Trophoblast cell (in vitro differentiated cells and primary cell): ENCODE measurements at regions not wholly inside any gene's neighbourhood (a gene's known extent, or its start where the extent isn't known, plus 50 kb on each side); places are given as distances from the start of the nearest gene placed in this dataset.
A peak's percentile ranks its signal among the peaks of the same experiment; 100 is the strongest.

Experiments used
- DNase-seq, 2 donors: peaks; one replicate each; pipeline ENCODE4 v3.0.0-alpha.2; 2016
- H2AFZ ChIP-seq: 2 replicates; pipeline ENCODE4 v1.6.1; 2013; ENCODE audit warnings: low read length, moderate library complexity, mild to moderate bottlenecking; ENCODE audit not compliant: insufficient read depth, poor library complexity
- H2AK5ac ChIP-seq: 2 replicates; pipeline ENCODE4 v1.6.1; 2013; ENCODE audit warnings: mild to moderate bottlenecking, low read length
- H2BK120ac ChIP-seq: 2 replicates; pipeline ENCODE4 v1.6.1; 2013; ENCODE audit warnings: low read length, mild to moderate bottlenecking, moderate library complexity; ENCODE audit not compliant: insufficient read depth, poor library complexity
- H2BK12ac ChIP-seq: 2 replicates; pipeline ENCODE4 v1.6.1; 2013; ENCODE audit warnings: mild to moderate bottlenecking, low read length, moderate library complexity
- H2BK5ac ChIP-seq: 2 replicates; pipeline ENCODE4 v1.6.1; 2013; ENCODE audit warnings: low read length, low read depth, moderate library complexity, mild to moderate bottlenecking; ENCODE audit not compliant: poor library complexity
- H3K14ac ChIP-seq: 2 replicates; pipeline ENCODE4 v1.6.1; 2013; ENCODE audit warnings: mild to moderate bottlenecking, low read length
- H3K18ac ChIP-seq: 2 replicates; pipeline ENCODE4 v1.6.1; 2013; ENCODE audit warnings: mild to moderate bottlenecking, low read length
- H3K23ac ChIP-seq: 2 replicates; pipeline ENCODE4 v1.6.1; 2013; ENCODE audit warnings: low read length
- H3K27ac ChIP-seq: 2 replicates; pipeline ENCODE4 v1.5.1; 2013; ENCODE audit warnings: low read depth, mild to moderate bottlenecking, inconsistent platforms, low read length, moderate library complexity
- H3K27me3 ChIP-seq: 2 replicates; pipeline ENCODE4 v1.6.1; 2013; ENCODE audit warnings: inconsistent platforms, mild to moderate bottlenecking, low read length, moderate library complexity; ENCODE audit not compliant: insufficient read depth
- H3K36me3 ChIP-seq, 2 experiments: 1 replicate in 1 of 2; 2 replicates in 1 of 2; pipeline ENCODE4 v1.6.1; 2013; ENCODE audit warnings: low read length in 2 of 2, mild to moderate bottlenecking in 2 of 2, moderate library complexity in 1 of 2; ENCODE audit not compliant: insufficient read depth in 2 of 2, control insufficient read depth in 1 of 2
- H3K4ac ChIP-seq: 2 replicates; pipeline ENCODE4 v1.6.1; 2013; ENCODE audit warnings: low read depth, mild to moderate bottlenecking, low read length, moderate library complexity
- H3K4me1 ChIP-seq, 2 experiments: 1 replicate in 1 of 2; 2 replicates in 1 of 2; pipeline ENCODE4 v1.6.1; 2013; ENCODE audit warnings: low read length in 2 of 2, mild to moderate bottlenecking in 2 of 2, moderate library complexity in 1 of 2; ENCODE audit not compliant: insufficient read depth in 2 of 2, control insufficient read depth in 1 of 2
- H3K4me2 ChIP-seq: 2 replicates; pipeline ENCODE4 v1.6.1; 2013; ENCODE audit warnings: inconsistent platforms, mild to moderate bottlenecking, low read length, moderate library complexity
- H3K4me3 ChIP-seq: 2 replicates; pipeline ENCODE4 v1.5.1; 2013; ENCODE audit warnings: mild to moderate bottlenecking, low read depth, low read length, inconsistent platforms
- H3K79me1 ChIP-seq: one replicate; pipeline ENCODE4 v1.6.1; 2013; ENCODE audit warnings: low read length
- H3K79me2 ChIP-seq: 2 replicates; pipeline ENCODE4 v1.6.1; 2013; ENCODE audit warnings: low read length, mild to moderate bottlenecking; ENCODE audit not compliant: control insufficient read depth, insufficient read depth, poor library complexity
- H3K9ac ChIP-seq: 2 replicates; pipeline ENCODE4 v1.6.1; 2013; ENCODE audit warnings: mild to moderate bottlenecking, low read length
- H3K9me3 ChIP-seq: 2 replicates; pipeline ENCODE4 v1.6.1; 2013; ENCODE audit warnings: low read depth, mild to moderate bottlenecking, control low read depth, inconsistent platforms, low read length; ENCODE audit not compliant: insufficient read depth
- H4K12ac ChIP-seq: 2 replicates; pipeline ENCODE4 v1.6.1; 2013; ENCODE audit warnings: low read depth, mild to moderate bottlenecking, low read length, moderate library complexity
- H4K8ac ChIP-seq: 2 replicates; pipeline ENCODE4 v1.6.1; 2013; ENCODE audit warnings: low read depth, mild to moderate bottlenecking, low read length, moderate library complexity
- H4K91ac ChIP-seq: one replicate; pipeline ENCODE4 v1.6.1; 2013; ENCODE audit warnings: low read depth, mild to moderate bottlenecking, low read length, moderate library complexity
- WGBS: extraction: QIAGEN DNeasy Blood & Tissue Kit; methylation state at CpG from one replicate; pipeline ENCODE4 v1.1.7; 2013; ENCODE audit warnings: missing lambda C conversion rate; ENCODE audit not compliant: insufficient read length, insufficient coverage; ENCODE audit errors: extremely low coverage; 5-methylcytosine and 5-hydroxymethylcytosine counted together

DNA sequence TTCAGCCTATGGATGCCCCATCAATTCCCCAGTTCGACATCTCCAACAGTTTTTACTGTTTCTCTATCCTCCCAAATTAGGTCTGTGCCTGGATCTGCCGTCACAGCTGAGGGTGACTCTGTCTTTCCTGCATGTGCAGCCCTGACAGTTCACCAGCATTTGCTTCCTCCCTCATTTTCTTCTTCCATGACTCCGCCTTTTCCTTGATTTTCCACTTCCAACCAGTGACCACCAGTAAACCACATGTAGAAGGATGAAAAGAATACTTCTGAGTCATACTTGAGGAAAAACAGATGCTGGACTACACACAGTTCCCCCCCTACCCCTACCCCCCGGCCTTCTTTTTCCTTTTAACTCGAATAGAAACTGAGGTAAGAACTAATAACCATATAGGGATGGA lies 311.8 kb upstream of the POM121L12 start:
- Histone ChIP-seq H4K91ac (no peak overlapping the region), H3K27ac (no peak overlapping the region), H2AK5ac (no peak overlapping the region), H2BK12ac (no peak overlapping the region), H4K8ac (no peak overlapping the region), H3K9ac (no peak overlapping the region), H3K18ac (no peak overlapping the region), H3K27me3 (no peaks in the 10 kb centered on the region), H3K14ac (no peak overlapping the region), H3K4me2 (no peak overlapping the region), H3K4ac (no peak overlapping the region), H3K36me3 (no peaks in the 10 kb centered on the region), H3K4me3 (no peak overlapping the region), H4K12ac (no peak overlapping the region), H3K79me2 (no peaks in the 10 kb centered on the region), H2BK120ac (no peak overlapping the region), H2AFZ (no peak overlapping the region), H3K4me1 (no peaks in the 10 kb centered on the region), H2BK5ac (no peak overlapping the region), H3K79me1 (no peaks in the 10 kb centered on the region), H3K23ac (no peak overlapping the region), H3K9me3 (no peaks in the 10 kb centered on the region)
- WGBS, result no CpG with 5 or more reads among the region's 5 CpGs
- no peak for DNase-seq

DNA sequence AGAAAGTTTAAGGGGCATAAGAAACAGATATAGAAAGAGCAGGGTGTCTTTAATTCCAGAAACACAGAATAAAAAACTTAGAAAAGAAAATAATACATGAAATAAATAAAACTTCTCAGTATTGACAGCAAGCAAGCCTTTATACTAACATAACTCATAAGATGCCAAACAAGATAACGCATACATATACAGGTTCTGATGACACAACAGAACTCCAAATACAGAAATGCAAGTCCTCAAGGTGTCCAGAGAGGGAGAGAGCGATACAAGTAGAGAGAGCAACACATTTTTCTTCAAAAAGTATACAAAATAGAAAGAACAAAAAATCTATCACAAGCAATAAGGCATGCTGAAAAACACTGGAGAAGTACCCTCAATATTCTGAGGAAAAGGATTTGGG lies 314.6 kb upstream of the POM121L12 start:
- Histone ChIP-seq H3K27me3 (no peaks in the 10 kb centered on the region), H3K4me3 (no peak overlapping the region), H2BK12ac (no peak overlapping the region), H3K4me2 (no peak overlapping the region), H4K12ac (no peak overlapping the region), H2BK120ac (no peak overlapping the region), H3K79me2 (no peaks in the 10 kb centered on the region), H3K9ac (no peak overlapping the region), H3K79me1 (peaks cover 1% of the 10 kb centered on the region), H3K27ac (no peak overlapping the region), H3K18ac (no peak overlapping the region), H3K36me3 (no peaks in the 10 kb centered on the region), H3K4ac (no peak overlapping the region), H2BK5ac (no peak overlapping the region), H2AFZ (no peak overlapping the region), H4K91ac (no peak overlapping the region), H4K8ac (no peak overlapping the region), H3K14ac (no peak overlapping the region), H3K9me3 (no peaks in the 10 kb centered on the region), H3K4me1 (peaks cover 0 to 1% of the 10 kb centered on the region in 2 experiments), H2AK5ac (no peak overlapping the region), H3K23ac (no peak overlapping the region)
- no CpG with 5 or more reads among the region's 2 CpGs for WGBS
- no peak for DNase-seq

DNA sequence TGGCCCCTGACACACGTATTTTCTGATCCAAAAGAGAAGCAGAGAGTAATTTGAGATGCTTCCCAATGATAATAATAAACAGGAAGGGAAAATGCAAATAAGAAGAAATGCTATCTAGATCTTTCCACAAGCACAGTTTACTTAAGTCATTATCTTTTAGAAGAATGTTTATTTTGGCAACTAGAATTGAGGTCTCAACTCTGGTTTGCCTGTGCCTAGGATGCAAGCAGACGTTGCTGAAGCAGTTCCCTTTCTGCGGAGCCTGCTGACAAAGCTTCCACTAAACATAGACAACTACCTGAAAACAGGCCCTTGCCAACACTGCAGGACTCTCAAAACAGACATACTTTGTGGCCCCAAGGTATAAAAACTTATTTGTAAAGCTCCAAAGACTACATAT lies 315.8 kb upstream of the POM121L12 start:
- Histone ChIP-seq H3K23ac (no peak overlapping the region), H4K8ac (no peak overlapping the region), H3K18ac (no peak overlapping the region), H3K27me3 (no peaks in the 10 kb centered on the region), H3K36me3 (no peaks in the 10 kb centered on the region), H3K4me1 (peaks cover 0 to 5% of the 10 kb centered on the region in 2 experiments), H2AK5ac (no peak overlapping the region), H2BK12ac (no peak overlapping the region), H3K4me2 (no peak overlapping the region), H3K4ac (no peak overlapping the region), H4K91ac (no peak overlapping the region), H2BK5ac (no peak overlapping the region), H2AFZ (no peak overlapping the region), H3K9me3 (peaks cover 3% of the 10 kb centered on the region), H2BK120ac (no peak overlapping the region), H4K12ac (no peak overlapping the region), H3K14ac (no peak overlapping the region), H3K9ac (no peak overlapping the region), H3K27ac (no peak overlapping the region), H3K79me1 (peaks cover 4% of the 10 kb centered on the region), H3K79me2 (no peaks in the 10 kb centered on the region), H3K4me3 (no peak overlapping the region)
- DNase-seq, result no peak
- no CpG with 5 or more reads among the region's 3 CpGs for WGBS

DNA sequence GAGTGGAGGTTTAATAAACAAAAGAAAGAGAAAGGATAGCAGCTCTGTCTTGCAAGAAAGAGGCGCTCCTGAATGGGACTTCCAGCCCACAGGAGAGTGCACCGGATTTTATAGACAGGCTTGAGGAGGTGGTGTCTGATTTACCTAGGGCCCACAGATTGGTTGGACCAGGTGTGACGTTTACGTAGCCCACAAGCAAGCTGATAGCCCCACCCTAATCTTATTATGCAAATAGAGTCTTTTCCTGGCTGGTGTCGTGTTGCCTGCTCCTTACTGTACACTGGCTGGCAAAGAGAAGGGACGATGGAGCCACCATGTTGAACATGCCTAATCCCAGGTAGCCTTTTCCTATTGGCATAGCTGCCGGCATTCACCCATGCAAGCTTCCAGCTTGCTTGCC lies 319.7 kb upstream of the POM121L12 start:
- peaks cover 9% of the 10 kb centered on the region for H3K79me1 ChIP-seq
- H3K27ac ChIP-seq, result peak overlapping the region; percentile 57
- H3K4ac ChIP-seq, result no peak overlapping the region
- H2BK12ac ChIP-seq, result peak overlapping the region; percentile 61
- H2AK5ac ChIP-seq, result no peak overlapping the region
- H3K18ac ChIP-seq, result no peak overlapping the region
- peaks cover 4 to 9% of the 10 kb centered on the region in 2 experiments for H3K4me1 ChIP-seq
- H3K4me2 ChIP-seq, result no peak overlapping the region
- peak overlapping the region; percentile 2 for H2BK120ac ChIP-seq
- peaks cover 5% of the 10 kb centered on the region for H3K9me3 ChIP-seq
- no peak overlapping the region for H4K12ac ChIP-seq
- H4K8ac ChIP-seq, result no peak overlapping the region
- peak overlapping the region; percentile 35 for H3K14ac ChIP-seq
- peak overlapping the region; percentile 66 for H4K91ac ChIP-seq
- no peaks in the 10 kb centered on the region for H3K27me3 ChIP-seq
- no peak overlapping the region for H3K4me3 ChIP-seq
- no peak overlapping the region for H3K23ac ChIP-seq
- H2BK5ac ChIP-seq, result peak overlapping the region; percentile 27
- H3K9ac ChIP-seq, result no peak overlapping the region
- no peaks in the 10 kb centered on the region for H3K79me2 ChIP-seq
- no peak for DNase-seq
- no peak overlapping the region for H2AFZ ChIP-seq
- H3K36me3 ChIP-seq, result no peaks in the 10 kb centered on the region
- WGBS, result no CpG with 5 or more reads among the region's 7 CpGs
